Body of pancreas (tissue), 4 donors: ENCODE measurements at regions not wholly inside any gene's neighbourhood (a gene's known extent, or its start where the extent isn't known, plus 50 kb on each side); places are given as distances from the start of the nearest gene placed in this dataset.

Experiments used
- POLR2A ChIP-seq, 3 donors: fragments of 450-650 bp; IDR thresholded peaks; one replicate each; pipeline ENCODE4 v1.6.1; 2016; ENCODE audit warnings: antibody characterized with exemption in 3 of 3, mild to moderate bottlenecking in 2 of 3
- TF ChIP-seq, protein P1 (sequence below), 7 experiments: fragments of 450-650 bp in 4 of 7; fragments of 200-600 bp in 3 of 7; sonication (generic) in 3 of 7; IDR thresholded peaks; one replicate each; pipeline ENCODE4 v1.5.1; 2016 to 2019; ENCODE audit warnings: antibody characterized with exemption in 7 of 7

DNA sequence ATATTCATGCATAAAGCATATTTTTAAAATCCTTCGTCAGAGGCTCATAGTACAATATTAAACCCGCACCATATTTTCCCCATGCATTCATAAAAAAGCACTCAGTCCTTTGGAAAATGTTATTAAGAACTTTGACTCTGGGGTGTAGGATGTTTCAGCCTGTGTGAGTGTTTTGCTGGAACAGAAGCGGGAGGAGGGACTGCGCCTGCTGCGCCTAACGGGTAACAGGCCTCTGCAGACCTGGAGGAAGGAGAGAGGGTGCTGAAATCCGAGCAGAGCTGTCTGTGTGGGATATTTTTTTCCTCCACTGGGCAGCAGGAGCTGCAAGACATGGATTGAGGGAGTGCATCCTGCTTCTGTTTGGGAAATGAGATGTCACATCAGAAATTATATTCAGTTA is 483.0 kb downstream of the BRD1 start:
- TF ChIP-seq, protein P1, sequence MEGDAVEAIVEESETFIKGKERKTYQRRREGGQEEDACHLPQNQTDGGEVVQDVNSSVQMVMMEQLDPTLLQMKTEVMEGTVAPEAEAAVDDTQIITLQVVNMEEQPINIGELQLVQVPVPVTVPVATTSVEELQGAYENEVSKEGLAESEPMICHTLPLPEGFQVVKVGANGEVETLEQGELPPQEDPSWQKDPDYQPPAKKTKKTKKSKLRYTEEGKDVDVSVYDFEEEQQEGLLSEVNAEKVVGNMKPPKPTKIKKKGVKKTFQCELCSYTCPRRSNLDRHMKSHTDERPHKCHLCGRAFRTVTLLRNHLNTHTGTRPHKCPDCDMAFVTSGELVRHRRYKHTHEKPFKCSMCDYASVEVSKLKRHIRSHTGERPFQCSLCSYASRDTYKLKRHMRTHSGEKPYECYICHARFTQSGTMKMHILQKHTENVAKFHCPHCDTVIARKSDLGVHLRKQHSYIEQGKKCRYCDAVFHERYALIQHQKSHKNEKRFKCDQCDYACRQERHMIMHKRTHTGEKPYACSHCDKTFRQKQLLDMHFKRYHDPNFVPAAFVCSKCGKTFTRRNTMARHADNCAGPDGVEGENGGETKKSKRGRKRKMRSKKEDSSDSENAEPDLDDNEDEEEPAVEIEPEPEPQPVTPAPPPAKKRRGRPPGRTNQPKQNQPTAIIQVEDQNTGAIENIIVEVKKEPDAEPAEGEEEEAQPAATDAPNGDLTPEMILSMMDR (IDR thresholded peaks at IDR 0.05): no peak
- TF ChIP-seq POLR2A (IDR thresholded peaks at IDR 0.05): no peak
